HG03571 (cell line): ENCODE measurements at regions not wholly inside any gene's neighbourhood (a gene's known extent, or its start where the extent isn't known, plus 50 kb on each side); places are given as distances from the start of the nearest gene placed in this dataset.

Experiments used
- ATAC-seq: cut with Tn5 transposase; IDR thresholded peaks from one replicate; pipeline ENCODE4 v1.9.1; 2021; ENCODE audit not compliant: unreplicated experiment

DNA sequence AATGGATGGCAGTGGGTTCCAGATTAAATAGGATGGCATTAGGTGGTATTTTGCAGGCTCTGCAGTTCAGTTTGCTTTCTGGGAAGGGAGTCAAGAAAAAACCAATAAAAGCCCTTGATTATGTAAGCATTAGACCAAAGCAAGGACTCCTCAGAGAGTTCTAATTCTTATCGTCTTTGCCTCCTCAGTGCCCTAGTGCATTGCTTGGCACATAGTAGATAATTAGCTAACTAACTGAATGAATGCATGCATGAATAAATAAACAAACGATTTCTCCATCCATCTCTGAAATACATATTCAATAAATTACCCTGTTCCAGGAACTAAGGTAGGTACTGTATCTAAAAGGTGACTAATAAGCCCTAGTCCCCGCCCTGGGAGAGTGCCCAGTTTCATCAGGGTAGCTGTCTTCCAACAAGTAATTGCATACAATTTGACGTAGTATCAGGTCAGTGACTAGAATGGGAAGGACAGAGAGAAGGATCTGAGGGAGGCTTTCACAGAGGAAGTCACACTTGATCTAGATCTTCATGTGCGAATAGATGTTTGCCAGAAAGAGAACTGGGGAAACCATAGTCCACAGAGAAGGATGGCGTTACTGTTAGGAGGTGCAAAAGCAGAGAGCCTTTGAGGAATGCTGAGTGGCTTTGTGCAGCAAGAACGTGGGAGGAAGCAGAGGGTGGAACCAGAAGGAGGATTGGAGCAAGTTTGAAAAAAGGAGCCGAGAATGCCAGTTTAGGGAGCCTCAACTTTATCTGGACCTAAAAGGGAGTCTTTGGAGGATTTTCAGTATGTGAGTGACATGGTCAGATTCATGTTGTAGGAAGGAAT is 111.4 kb downstream of the TBX19 start:
- ATAC-seq: no peak

DNA sequence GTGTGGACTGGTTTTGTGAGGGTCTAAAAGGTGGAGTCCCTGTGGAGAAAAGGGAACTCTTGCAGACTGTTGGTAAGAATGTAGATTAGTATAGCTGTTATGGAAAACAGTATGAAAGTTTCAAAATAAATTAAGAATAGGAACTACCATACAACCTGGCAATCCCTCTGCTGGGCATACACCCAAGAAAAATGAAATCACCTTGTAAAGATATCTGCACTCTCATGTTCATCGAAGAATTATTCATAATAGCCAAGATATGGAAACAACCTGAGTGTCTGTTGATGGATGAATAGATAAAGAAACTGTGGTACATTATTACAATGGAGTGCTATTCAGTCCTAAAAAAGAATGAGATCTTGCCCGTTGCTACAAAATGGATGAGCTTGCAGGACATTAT is 109.6 kb downstream of the TBX19 start:
- ATAC-seq: no peak

GRCh38 chr1:168387781-168388760 is 107.4 kb downstream of the TBX19 start:
- ATAC-seq: no peak

GRCh38 chr1:168386949-168387586 is 106.4 kb downstream of the TBX19 start:
- ATAC-seq: no peak

- no peak for ATAC-seq
Observed at GRCh38 chr1:168386492-168386891, 105.8 kb downstream of the TBX19 start.

GRCh38 chr1:168381850-168382249 is 101.2 kb downstream of the TBX19 start:
- ATAC-seq: no peak

DNA sequence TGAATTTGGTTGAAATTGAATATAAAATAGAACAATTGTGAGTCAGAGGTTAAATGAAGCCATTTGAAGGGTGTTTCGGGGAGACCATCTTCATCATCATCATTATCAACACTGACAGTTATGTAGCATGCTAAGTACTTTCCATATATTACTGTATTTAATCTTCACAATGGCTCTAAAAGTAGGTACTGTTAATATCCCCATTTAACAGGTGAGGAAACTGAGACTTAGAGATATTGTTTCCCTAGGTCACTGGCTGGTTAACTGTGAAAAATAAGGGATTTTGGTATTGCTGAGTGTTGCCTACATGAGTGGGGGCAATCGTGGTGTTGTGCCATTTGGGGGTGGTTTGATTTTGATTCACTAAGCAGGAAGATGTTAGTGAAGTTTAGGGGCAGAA is 100.3 kb downstream of the TBX19 start:
- ATAC-seq: no peak

DNA sequence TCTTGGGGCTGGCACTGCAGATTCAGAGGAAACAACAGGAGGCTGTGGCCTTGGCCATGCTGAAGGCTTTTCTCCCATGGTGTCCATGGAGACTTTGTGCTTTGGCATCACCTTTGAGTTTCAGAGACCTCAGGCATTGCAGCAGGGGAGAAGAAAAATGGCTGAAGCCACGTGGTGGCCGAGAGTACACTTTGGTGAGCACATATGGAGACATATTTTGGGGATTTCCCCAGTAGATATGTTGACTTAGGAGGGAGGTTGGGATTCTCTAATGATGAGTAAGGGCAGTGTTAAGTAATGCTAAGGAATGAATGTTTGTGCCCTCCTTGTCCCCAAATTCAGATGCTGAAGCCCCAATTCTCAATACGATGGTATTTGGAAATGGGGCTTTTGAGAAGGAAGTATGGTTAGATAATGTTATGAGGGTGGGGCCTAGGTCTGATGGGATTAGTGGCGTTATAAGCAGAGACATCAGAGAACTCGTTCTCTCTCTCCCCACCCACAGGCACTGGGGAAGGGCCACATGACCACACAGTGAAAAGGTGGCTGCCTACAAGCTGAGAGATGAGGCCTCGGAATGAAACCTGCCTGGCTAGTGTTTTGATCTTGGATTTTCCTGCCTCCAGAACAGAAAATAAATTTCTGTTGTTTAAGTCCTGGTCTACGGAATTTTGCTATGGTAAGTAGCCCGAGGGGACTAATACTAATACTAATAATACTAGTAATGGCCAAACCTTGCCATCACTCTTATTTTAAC is 98.6 kb downstream of the TBX19 start:
- ATAC-seq: no peak

GRCh38 chr1:168375566-168376300 is 95.1 kb downstream of the TBX19 start:
- ATAC-seq: no peak

- ATAC-seq: no peak
Observed at GRCh38 chr1:168374566-168374965, 93.9 kb downstream of the TBX19 start.

DNA sequence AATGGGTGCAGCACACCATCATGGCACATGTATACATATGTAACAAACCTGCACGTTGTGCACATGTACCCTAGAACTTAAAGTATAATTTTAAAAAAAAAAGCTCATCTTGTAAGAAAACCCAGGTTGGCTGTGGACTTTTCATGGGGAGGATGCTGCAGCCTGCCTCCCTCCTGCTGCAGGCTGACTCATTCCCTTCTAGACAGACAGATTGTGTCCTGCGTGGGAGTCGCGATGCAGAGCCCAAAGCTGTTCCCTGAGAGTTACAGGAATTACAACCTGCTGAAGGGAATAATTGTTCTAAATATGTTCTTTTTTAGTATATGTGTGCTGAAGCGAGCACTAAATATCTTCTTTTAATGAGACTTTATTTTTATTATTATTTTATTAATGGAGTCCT is 93.2 kb downstream of the TBX19 start:
- no peak for ATAC-seq

GRCh38 chr1:168372861-168373371 is 92.2 kb downstream of the TBX19 start:
- no peak for ATAC-seq

DNA sequence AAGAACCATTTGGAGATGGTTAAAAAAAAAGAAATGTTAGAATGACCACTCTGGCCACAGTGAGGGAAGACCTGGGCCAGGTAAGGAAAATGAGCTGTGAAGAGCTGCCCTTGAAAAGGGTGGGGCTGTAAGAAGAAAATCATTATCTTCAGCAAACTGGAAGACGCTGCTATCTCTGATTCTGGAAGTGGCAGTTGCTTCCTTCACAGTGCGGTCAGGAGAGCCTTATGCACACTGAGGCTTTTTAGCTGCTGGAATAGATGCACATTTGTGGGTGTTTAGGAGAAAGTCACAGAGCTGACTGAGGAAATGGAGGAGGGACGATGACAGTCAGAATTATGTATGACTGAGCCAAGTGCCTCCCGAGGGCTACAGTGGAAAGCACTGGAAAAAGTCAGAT is 91.6 kb downstream of the TBX19 start:
- no peak for ATAC-seq

DNA sequence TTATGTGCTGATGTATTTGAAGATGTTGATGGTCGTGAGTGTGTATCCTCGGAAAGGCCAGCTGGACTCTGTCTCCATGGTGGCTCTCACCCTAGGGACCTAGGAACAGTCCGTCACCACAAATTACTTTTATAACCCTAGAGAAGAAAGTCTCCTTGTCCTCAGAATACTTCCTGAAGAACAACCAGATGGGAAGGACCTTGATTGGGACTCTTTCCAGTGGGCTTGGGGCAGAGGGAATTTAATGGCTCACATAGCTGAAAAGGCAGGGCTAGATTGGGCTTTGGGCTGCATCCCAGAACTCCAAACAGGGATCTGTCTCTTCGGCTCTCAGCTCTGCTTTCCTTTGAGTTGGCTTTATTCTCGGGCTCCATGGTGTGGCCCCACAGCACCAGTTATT is 90.8 kb downstream of the TBX19 start:
- no peak for ATAC-seq

GRCh38 chr1:168370586-168370985 is 89.9 kb downstream of the TBX19 start:
- no peak for ATAC-seq

GRCh38 chr1:168369655-168370054 is 89.0 kb downstream of the TBX19 start:
- no peak for ATAC-seq

DNA sequence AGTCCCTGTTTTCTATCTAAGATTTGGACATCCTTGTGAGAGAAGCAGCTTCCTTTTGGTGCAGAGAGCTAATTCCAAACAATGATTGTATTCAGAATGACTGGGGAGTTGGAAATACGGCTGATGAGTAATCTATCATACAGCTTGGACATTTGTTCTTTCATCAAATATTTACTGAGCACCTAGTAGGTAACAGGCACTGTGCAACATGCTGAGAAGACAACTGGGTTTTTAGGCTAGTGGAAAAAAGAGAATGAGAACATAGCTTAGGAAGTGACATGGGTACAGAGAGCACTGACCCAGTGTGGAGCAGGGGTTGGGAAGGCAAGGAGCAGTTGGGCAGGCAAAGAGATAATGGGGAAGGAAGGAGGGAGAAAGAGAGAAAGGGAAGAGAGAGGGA is 87.5 kb downstream of the TBX19 start:
- ATAC-seq: no peak

- no peak for ATAC-seq
Observed at GRCh38 chr1:168365719-168366479, 85.2 kb downstream of the TBX19 start.
